HEK293T (cell line): ENCODE measurements at regions not wholly inside any gene's neighbourhood (a gene's known extent, or its start where the extent isn't known, plus 50 kb on each side); places are given as distances from the start of the nearest gene placed in this dataset.

Source experiments
- CTCF ChIA-PET: fragments of 350-600 bp; formaldehyde crosslinking; extraction: SDS; loops from one replicate; lab custom pipeline; 2021; ENCODE audit warnings: antibody characterized with exemption, inconsistent platforms; lab: Yijun Ruan, JAX
- POLR2A ChIA-PET: fragments of 350-600 bp; formaldehyde crosslinking; extraction: SDS; loops from one replicate; lab custom pipeline; 2020; ENCODE audit warnings: antibody characterized with exemption, inconsistent platforms; lab: Yijun Ruan, JAX
- DNase-seq: peaks from one replicate; pipeline ENCODE4 v3.0.0; 2012; ENCODE audit warnings: mixed read lengths; ENCODE audit errors: extremely low spot score
- ARNT ChIP-seq: fragments of 450-650 bp; IDR thresholded peaks from 2 replicates; pipeline ENCODE4 v1.6.1; 2017; ENCODE audit warnings: mild to moderate bottlenecking
- BHLHE40 ChIP-seq: fragments of 450-650 bp; IDR thresholded peaks from 2 replicates; pipeline ENCODE4 v1.6.1; 2016; ENCODE audit warnings: mild to moderate bottlenecking, moderate library complexity, borderline replicate concordance
- CTBP1 ChIP-seq: fragments of 450-650 bp; IDR thresholded peaks from 2 replicates; pipeline ENCODE4 v1.6.1; 2016; ENCODE audit warnings: borderline replicate concordance
- ELF4 ChIP-seq: fragments of 450-650 bp; IDR thresholded peaks from 2 replicates; pipeline ENCODE4 v1.6.1; 2017; ENCODE audit warnings: antibody characterized with exemption
- FOXA1 ChIP-seq: fragments of 450-650 bp; IDR thresholded peaks from 2 replicates; pipeline ENCODE4 v1.6.1; 2016; ENCODE audit warnings: mild to moderate bottlenecking
- FOXK2 ChIP-seq: fragments of 450-650 bp; IDR thresholded peaks from 2 replicates; pipeline ENCODE4 v1.6.1; 2016; ENCODE audit warnings: mild to moderate bottlenecking
- FOXM1 ChIP-seq: fragments of 450-650 bp; IDR thresholded peaks from 2 replicates; pipeline ENCODE4 v1.6.1; 2017; ENCODE audit warnings: mild to moderate bottlenecking, borderline replicate concordance
- HDGF ChIP-seq: fragments of 450-650 bp; IDR thresholded peaks from 2 replicates; pipeline ENCODE4 v1.6.1; 2017; ENCODE audit warnings: antibody characterized with exemption, borderline replicate concordance
- L3MBTL2 ChIP-seq: fragments of 450-650 bp; conservative IDR thresholded peaks from 2 replicates; pipeline ENCODE4 v1.6.1; 2016; ENCODE audit warnings: mild to moderate bottlenecking
- LEF1 ChIP-seq: fragments of 450-650 bp; IDR thresholded peaks from 2 replicates; pipeline ENCODE4 v1.6.1; 2017; ENCODE audit warnings: mild to moderate bottlenecking, borderline replicate concordance
- NFRKB ChIP-seq: fragments of 450-650 bp; IDR thresholded peaks from 2 replicates; pipeline ENCODE4 v1.6.1; 2016; ENCODE audit warnings: mild to moderate bottlenecking, moderate library complexity
- SP1 ChIP-seq: fragments of 450-650 bp; IDR thresholded peaks from 2 replicates; pipeline ENCODE4 v1.6.1; 2017
- SUZ12 ChIP-seq: fragments of 450-650 bp; IDR thresholded peaks from 2 replicates; pipeline ENCODE4 v1.6.1; 2016; ENCODE audit warnings: mild to moderate bottlenecking
- TARDBP ChIP-seq: fragments of 450-650 bp; IDR thresholded peaks from 2 replicates; pipeline ENCODE4 v1.6.1; 2016
- ZNF384 ChIP-seq: fragments of 450-650 bp; IDR thresholded peaks from 2 replicates; pipeline ENCODE4 v1.6.1; 2016
- TF ChIP-seq, protein P1 (sequence below): fragments of 450-650 bp; IDR thresholded peaks from 2 replicates; pipeline ENCODE4 v1.6.1; 2016

DNA sequence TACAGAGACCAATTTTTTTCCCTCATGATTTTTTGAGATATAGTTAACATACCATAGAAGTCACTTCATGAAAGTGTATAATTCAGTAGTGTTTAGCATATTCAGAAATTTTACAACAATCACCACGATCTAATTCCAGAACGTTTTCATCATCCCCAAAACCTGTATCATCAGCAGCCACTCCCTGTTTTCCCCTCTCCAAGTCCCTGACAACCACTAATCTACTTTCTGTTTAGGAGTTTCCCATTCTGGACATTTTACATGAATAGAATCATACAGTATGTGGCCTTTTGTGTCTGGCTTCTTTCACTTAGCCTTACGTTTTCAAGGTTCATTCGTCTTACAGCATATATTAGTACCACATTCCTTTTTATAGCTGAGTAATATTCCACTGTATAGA, 204.2 kb upstream of the PLD5 start:
- TF ChIP-seq SUZ12: no peak
- no peak for TF ChIP-seq TARDBP
- TF ChIP-seq FOXK2: no peak
- TF ChIP-seq FOXM1: no peak
- TF ChIP-seq CTBP1: no peak
- TF ChIP-seq, protein P1, sequence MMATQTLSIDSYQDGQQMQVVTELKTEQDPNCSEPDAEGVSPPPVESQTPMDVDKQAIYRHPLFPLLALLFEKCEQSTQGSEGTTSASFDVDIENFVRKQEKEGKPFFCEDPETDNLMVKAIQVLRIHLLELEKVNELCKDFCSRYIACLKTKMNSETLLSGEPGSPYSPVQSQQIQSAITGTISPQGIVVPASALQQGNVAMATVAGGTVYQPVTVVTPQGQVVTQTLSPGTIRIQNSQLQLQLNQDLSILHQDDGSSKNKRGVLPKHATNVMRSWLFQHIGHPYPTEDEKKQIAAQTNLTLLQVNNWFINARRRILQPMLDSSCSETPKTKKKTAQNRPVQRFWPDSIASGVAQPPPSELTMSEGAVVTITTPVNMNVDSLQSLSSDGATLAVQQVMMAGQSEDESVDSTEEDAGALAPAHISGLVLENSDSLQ: no peak
- no peak for TF ChIP-seq SP1
- no peak for TF ChIP-seq ZNF384
- TF ChIP-seq HDGF: no peak
- TF ChIP-seq ELF4: no peak
- no peak for TF ChIP-seq BHLHE40
- TF ChIP-seq FOXA1: no peak
- no peak for DNase-seq
- POLR2A ChIA-PET: no interaction called here
- CTCF ChIA-PET: no interaction called here

DNA sequence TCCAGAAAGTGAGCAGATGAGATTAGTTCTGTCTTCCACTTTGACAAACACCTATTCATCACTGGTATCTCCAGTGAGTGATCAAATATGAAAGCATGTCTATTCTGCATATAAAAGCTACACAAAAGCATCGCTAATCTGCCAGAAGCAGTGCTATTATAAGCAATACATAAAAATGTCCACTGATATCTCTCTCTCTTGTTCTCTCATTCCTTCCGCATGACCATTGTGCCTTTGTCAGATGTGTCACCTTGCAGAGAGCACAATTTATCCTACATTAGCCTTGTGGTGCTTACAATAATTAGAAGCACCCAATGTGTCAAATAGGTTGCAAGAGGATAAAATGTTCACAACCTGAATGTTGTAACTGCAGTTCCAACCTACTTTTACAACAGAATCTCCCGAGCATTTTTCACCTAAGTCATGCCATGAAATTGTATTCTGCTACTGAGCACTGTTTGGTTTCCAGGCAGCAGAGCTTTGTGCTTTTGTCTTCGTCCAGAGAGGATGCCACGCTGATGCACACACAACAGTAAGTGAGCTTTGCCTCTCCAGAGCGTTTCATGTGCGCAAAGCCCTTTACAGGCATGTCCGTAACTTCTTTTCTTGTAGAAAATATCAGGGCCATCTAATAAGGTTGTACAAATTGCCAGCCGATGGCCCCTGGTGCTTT, 198.7 kb upstream of the PLD5 start:
- no peak for DNase-seq
- POLR2A ChIA-PET: no interaction called here
- CTCF ChIA-PET: no interaction called here
- TF ChIP-seq LEF1 (no peak), CTBP1 (no peak), FOXK2 (no peak), TARDBP (no peak), ZNF384 (no peak), HDGF (no peak), SP1 (no peak), BHLHE40 (no peak), ARNT (no peak), ELF4 (no peak), L3MBTL2 (no peak), FOXA1 (no peak), NFRKB (no peak), SUZ12 (no peak), FOXM1 (no peak)
- TF ChIP-seq, protein P1: no peak

DNA sequence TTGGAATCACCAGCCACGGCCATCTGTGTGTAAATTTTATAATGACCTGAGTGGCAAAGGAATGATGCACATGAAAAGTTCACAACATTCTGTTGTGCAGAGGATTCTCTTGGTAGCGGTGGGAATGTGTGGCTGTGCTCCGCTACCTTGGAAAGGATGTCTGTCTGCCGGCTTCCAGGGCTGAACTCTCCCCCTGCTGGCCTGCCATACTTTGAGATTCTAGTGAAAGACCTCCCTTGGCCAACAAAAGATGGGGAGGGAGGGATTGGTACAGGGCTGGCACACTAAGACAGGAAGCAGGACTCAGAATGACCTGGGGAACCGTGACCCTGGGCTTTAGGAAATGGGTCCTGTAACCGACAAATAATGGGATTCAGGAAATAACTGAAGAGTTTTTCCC, 194.5 kb upstream of the PLD5 start:
- DNase-seq: no peak
- TF ChIP-seq LEF1: no peak
- no peak for TF ChIP-seq SP1
- no peak for TF ChIP-seq ZNF384
- no peak for TF ChIP-seq SUZ12
- no peak for TF ChIP-seq ELF4
- no peak for TF ChIP-seq ARNT
- TF ChIP-seq HDGF: no peak
- ChIA-PET CTCF (no interaction called here), POLR2A (no interaction called here)

DNA sequence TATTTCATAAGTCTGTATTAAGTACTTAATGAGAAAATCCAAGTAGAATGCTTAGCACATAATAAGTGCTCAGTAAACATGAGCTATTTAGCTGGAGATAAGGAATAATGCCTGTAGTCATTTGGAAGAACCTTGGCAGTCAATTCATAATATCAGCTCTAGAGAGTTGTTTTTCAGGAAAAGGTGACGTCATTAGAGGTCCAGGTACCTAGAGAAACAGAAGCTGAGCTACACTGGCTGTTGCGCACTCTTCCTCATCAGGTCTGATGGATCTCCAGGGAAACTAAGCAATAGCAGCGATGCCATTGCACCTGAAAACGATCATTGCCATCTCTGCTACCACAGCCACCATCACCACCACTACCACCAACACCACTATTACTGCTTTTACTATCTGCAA, 187.8 kb upstream of the PLD5 start:
- ChIA-PET CTCF (no interaction called here), POLR2A (no interaction called here)
- TF ChIP-seq FOXM1 (no peak), BHLHE40 (no peak), TARDBP (no peak), L3MBTL2 (no peak), ARNT (no peak), CTBP1 (no peak), ZNF384 (no peak), FOXA1 (no peak), FOXK2 (no peak), LEF1 (no peak)
- TF ChIP-seq, protein P1: no peak
- DNase-seq: no peak

DNA sequence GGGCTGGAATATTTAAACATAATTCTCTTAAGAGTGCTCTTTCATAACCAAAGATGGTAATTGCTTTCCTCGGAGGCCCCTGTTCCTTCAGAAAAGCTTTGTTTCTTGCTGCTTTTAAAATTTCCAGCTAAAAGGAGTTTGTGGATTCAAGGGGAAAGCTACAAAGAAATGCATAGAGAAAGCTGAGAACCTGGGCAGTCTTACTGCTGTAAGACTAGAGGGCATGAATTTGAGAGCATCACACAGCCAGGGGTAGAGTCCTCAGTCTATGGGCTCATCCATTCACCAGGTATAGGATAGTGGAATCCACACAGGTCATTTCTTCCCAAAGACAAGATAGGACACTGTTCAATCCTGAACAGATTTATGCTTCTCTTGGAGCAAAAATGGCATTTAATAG, 186.3 kb upstream of the PLD5 start:
- ChIA-PET POLR2A (no interaction called here), CTCF (no interaction called here)
- no peak for TF ChIP-seq L3MBTL2
- TF ChIP-seq TARDBP: no peak
- TF ChIP-seq, protein P1: no peak
- DNase-seq: no peak

DNA sequence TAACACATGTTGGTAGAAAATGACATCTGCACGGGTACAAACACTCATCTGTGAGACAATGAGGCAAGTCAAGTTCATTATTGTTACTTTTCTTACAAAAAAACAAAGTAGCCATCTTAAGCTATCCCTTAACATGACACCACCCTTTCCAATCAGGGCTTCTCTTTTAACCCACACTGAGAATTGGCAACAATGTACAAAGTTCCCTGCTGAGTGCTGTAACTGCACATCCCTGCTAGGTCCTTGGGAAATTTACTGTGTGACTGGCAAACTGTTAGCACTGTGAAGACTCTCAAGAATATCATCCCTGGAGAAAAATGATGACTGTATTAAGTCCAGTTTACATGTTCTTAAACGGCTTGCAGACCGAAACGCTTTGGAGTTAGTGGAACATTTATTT, 185.8 kb upstream of the PLD5 start:
- no peak for DNase-seq

More for the DNA sequence above, 185.8 kb upstream of the PLD5 start:
- ChIA-PET POLR2A (no interaction called here), CTCF (no interaction called here)
- TF ChIP-seq ELF4 (no peak), BHLHE40 (no peak), HDGF (no peak), ZNF384 (no peak), LEF1 (no peak), CTBP1 (no peak), FOXK2 (no peak), TARDBP (no peak), SUZ12 (no peak), FOXM1 (no peak), NFRKB (no peak), FOXA1 (no peak), ARNT (no peak), SP1 (no peak), L3MBTL2 (no peak)
- TF ChIP-seq, protein P1: no peak
